Fibroblast of the conjunctiva (primary cell): ENCODE measurements at regions not wholly inside any gene's neighbourhood (a gene's known extent, or its start where the extent isn't known, plus 50 kb on each side); places are given as distances from the start of the nearest gene placed in this dataset.

Source experiments
- DNase-seq: peaks from one replicate; pipeline ENCODE4 v3.0.0-alpha.2; 2010; ENCODE audit warnings: low read depth

GRCh38 chr15:96223939-96224338 is 106.6 kb upstream of the NR2F2 start:
- no peak for DNase-seq

- DNase-seq, result no peak
Measured at GRCh38 chr15:96225642-96226259, 104.7 kb upstream of the NR2F2 start.

DNA sequence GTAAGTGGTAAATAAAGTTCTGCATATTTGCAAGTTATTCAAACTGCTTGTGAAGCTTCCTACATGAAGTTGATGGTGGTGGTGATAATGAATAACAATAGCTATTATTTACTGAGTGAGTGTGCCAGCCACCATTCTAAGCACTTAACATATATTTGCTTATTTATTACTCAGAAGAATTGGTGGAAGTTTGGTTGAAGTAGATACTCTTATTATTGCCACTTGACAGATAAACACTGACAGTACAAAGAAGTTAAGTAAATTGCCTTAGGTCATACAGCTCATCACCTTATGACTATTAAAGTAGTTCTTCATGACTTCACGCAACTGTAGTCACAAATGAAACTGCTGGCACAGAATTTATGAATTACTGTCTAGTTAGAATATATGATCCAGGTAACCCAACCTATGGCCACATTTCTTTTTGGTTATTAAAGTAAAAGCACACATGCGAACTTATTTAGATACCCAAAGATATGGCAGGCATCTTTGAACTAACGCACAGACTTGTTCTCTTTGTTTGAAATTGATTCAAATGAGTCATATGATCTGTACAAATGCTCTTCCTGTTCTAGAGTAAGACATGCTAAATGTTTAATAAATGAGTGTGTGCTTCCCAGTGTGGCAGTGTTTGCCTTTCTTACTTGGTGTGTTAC is 99.8 kb upstream of the NR2F2 start:
- DNase-seq, result no peak

DNA sequence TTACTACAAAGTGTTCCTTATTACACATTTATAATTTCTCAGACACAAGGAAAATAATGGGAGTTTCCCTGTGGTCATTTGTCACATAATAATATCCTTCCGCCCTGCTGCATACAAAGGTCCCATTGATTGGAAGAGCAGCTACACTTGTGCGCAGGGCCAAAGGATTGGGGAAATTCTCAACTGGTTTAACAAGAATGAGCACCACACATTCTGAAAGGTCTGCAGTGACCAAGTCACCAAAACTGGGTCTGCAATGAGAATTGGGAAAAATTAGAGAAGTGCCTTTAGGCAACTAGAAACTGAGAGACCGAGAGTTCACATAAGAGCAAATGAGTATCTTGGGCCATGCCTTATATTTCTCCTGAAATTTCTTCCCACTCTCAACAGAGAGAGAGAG is 98.2 kb upstream of the NR2F2 start:
- no peak for DNase-seq

DNA sequence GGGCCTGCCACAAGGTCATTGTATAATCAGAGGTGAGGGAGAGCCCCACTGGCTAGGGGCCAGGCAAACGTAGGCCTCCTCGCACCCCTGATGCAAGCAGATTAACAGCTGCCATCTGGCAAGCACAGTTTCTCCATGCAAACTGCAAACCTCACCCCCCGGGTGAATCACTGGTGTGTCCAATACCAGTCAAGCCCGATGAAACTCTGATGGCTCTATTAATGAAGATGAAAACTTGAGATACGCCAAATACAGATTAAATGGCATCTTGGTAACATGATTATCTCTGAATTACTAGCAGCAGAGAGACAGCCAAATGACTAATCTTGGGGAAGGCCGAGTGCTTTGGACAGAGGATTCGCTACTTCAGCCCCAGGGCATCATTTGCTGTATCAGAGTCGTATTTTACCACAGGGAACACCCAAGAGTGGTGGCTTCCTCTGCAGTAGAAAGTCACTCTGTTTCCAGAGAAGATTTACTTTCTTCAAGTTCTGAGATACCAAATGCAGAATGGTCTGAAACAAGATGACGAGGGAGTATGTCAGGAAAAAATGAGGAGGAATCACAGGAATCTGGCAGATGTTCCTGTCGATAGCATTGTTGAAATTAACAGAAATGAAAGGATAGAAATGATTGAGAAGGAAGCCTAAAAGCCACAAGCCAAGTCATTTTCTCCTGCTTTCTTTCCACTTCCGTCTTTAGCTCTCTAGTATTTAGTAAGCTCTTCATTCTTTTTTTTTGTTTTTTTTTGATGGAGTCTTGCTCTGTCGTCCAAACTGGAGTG is 96.2 kb upstream of the NR2F2 start:
- DNase-seq, result peak; percentile 61

- no peak for DNase-seq
Measured at GRCh38 chr15:96237002-96237401, 93.5 kb upstream of the NR2F2 start.

- no peak for DNase-seq
Measured at GRCh38 chr15:96242761-96243160, 87.7 kb upstream of the NR2F2 start.

GRCh38 chr15:96243701-96244100 is 86.8 kb upstream of the NR2F2 start:
- DNase-seq, result no peak

DNA sequence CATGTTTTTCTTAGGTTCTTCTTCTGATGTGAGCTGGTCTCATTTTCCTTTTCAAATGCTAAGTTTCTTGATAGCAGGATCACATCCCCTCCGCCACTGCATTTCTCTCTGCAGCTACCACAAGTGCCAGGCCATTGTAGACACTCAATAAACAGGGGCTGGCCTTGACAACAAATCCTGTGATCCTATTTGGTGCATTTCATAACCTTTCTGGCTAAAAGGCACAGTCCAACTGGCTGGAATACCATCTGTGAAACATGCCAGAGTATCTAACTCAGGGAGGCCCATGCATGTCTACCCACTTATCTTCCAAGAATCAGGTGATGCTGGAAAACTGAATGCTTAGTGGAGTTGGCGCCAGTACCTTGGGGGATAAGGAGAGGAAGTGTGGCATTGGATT is 85.2 kb upstream of the NR2F2 start:
- no peak for DNase-seq

DNA sequence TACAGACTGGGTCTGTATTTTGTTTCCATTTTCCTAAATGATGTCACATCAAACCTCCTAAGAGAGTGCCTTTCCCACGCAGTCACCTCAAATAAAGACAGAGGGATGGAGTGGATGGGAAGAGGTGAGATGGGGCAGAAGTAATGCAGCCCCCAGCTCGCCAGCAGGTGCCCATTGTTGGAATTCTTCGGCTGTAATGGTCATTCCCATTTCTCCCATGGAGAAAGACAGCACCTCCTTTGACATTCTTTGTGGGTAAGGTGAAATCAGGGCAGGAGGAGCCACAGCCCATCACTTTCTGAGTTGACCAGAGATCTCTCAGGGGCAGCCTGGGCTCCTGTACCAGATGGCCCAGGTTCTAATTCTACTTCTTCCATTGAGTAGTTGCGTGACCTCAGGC is 84.4 kb upstream of the NR2F2 start:
- DNase-seq, result no peak

- no peak for DNase-seq
Measured at GRCh38 chr15:96247621-96248305, 82.7 kb upstream of the NR2F2 start.

GRCh38 chr15:96252148-96252547 is 78.4 kb upstream of the NR2F2 start:
- no peak for DNase-seq

DNA sequence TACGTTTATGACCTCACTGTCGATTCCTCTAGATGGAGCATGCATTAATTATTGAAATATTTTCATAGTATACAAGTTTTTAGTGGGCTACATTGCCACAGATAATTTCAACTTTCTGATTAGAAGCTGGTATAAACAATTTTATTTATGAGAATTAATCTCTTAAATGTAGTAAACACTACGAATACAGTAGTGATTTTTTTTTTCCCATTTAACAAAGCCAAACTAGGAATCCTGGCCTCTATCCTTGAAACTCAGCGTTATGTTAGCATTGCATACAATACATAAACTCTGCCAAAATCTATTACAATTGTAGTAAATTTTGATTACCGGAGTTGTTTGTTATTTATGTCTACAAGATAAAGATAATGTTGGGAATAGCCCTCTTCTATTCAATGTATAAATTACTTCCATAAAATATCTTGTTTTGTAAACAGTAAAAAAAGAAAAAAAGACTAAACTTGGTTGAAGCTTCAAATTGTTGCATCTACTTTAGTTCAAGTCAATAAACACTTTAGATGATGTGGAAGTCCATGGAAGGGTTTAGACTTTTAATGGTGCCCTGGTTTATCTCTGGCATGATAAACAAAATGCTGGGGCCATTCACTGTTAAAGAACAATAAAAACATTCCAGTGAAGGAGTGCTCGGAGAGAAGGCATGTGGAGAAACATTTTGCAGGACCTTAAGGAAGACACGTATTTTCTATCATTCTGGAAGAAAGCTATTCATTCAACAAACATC is 77.3 kb upstream of the NR2F2 start:
- DNase-seq, result no peak

DNA sequence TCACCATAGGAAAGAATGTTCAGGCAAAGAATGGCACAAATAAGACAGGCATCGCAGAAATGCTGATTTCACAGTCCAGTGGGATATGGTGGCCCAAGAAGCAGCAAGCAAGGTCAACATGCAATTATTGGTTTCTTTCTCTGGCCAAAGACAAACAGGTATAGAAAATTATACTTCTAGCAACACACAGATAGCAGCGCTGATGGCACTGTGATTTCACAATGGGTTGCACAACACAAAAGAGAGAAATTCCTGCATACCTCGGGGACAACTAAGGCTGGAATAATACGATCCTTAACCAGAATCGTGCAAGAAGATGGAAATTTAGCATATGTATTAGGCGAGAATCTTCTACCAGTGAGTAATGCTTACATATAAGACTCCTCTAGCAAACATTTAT is 76.3 kb upstream of the NR2F2 start:
- peak; percentile 39 for DNase-seq

DNA sequence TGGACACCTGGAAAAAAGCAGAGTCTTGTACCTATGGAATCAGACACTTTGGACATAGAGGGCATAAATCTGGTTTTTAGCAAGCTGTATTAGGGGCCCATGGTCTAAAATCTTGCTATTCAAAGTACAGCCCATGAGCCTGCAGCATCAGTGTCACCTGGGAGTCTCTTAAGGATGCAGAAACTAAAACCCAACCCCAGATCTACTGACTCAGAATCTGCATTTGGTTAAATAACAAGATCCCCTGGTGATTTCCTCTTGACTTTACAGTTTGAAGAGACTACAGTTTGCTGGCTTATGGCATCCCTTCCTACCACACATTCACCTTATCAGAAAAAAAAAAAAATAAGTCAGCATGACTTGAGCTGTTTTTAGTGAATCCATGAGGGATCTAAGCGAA is 74.9 kb upstream of the NR2F2 start:
- DNase-seq, result no peak

GRCh38 chr15:96261575-96262034 is 68.9 kb upstream of the NR2F2 start:
- DNase-seq, result no peak

GRCh38 chr15:96262097-96262496 is 68.4 kb upstream of the NR2F2 start:
- no peak for DNase-seq

GRCh38 chr15:96262549-96263489 is 67.7 kb upstream of the NR2F2 start:
- no peak for DNase-seq

- no peak for DNase-seq
Measured at GRCh38 chr15:96264351-96264798, 66.1 kb upstream of the NR2F2 start.

GRCh38 chr15:96264801-96265515 is 65.5 kb upstream of the NR2F2 start:
- no peak for DNase-seq
